ENCODE measurements at regions not wholly inside any gene's neighbourhood (a gene's known extent, or its start where the extent isn't known, plus 50 kb on each side); places are given as distances from the start of the nearest gene placed in this dataset.
A peak's percentile ranks its signal among the peaks of the same experiment; 100 is the strongest.

DNA sequence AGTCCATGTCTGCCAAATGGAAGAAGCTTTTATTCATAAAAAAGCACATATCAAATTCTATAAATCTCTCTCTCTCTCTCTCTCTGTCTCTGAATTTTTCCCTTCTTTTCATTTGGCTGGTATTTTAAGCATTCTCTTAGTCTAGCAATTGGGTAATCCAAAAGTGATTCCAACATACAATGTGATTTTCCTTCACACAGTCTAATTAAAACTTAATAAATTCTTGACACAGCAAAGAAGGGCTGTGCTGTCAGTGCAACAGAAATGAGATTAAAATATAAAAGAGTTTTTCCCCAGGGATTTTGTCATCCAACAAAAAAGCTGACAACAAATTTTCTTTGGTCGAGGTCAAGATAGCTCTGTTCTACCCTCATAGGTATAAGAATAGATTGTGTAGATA is 216.9 kb downstream of the CENPC start:
- Histone ChIP-seq H3K4me3 (ENCODE audit: insufficient read depth, low read length, poor library complexity, severe bottlenecking) (no peak overlapping the region), H3K79me2 (ENCODE audit: insufficient read depth, low read length) (no peaks in the 10 kb centered on the region), H3K9me3 (ENCODE audit: insufficient read depth, low read length) (no peaks in the 10 kb centered on the region), H3K27me3 (ENCODE audit: low read length) (no peaks in the 10 kb centered on the region), H3K9ac (ENCODE audit: low read length) (no peak overlapping the region), H2AFZ (ENCODE audit: low read depth, low read length, severe bottlenecking) (no peak overlapping the region), H3K36me3 (ENCODE audit: low read length) (no peaks in the 10 kb centered on the region), H3K4me2 (ENCODE audit: low read depth, low read length, poor library complexity, severe bottlenecking) (no peak overlapping the region), H3K27ac (ENCODE audit: low read depth, low read length) (no peak overlapping the region), H4K20me1 (ENCODE audit: low read depth, low read length) (no peaks in the 10 kb centered on the region), H3F3A (ENCODE audit: insufficient read depth) (no peaks in the 10 kb centered on the region), H3K9me2 (replicated peaks; ENCODE audit: insufficient read depth, low read length) (no peaks in the 10 kb centered on the region)
- no peak for TF ChIP-seq EZH2phosphoT487 (conservative IDR thresholded peaks at IDR 0.05; ENCODE audit: low read length)
- TF ChIP-seq, protein P1, sequence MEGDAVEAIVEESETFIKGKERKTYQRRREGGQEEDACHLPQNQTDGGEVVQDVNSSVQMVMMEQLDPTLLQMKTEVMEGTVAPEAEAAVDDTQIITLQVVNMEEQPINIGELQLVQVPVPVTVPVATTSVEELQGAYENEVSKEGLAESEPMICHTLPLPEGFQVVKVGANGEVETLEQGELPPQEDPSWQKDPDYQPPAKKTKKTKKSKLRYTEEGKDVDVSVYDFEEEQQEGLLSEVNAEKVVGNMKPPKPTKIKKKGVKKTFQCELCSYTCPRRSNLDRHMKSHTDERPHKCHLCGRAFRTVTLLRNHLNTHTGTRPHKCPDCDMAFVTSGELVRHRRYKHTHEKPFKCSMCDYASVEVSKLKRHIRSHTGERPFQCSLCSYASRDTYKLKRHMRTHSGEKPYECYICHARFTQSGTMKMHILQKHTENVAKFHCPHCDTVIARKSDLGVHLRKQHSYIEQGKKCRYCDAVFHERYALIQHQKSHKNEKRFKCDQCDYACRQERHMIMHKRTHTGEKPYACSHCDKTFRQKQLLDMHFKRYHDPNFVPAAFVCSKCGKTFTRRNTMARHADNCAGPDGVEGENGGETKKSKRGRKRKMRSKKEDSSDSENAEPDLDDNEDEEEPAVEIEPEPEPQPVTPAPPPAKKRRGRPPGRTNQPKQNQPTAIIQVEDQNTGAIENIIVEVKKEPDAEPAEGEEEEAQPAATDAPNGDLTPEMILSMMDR (IDR thresholded peaks at IDR 0.05; ENCODE audit: insufficient read depth, low read length, poor library complexity, severe bottlenecking), result no peak

DNA sequence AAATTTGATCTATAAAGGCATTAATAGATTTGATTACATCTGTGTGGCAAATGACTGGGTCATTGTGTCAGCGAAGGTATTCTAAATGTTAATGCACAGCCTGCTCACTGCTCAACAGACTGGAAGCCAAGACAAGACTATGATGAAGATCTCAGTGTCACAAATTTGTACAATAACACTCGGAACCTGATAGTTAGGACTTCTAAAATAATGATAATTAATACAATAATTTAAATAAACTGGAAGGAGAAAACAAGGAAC is 217.4 kb downstream of the CENPC start:
- H3K27me3 ChIP-seq (ENCODE audit: low read length), result no peaks in the 10 kb centered on the region
- H3K27ac ChIP-seq (ENCODE audit: low read depth, low read length), result no peak overlapping the region
- no peak overlapping the region for H3K4me2 ChIP-seq (ENCODE audit: low read depth, low read length, poor library complexity, severe bottlenecking)
- no peak overlapping the region for H2AFZ ChIP-seq (ENCODE audit: low read depth, low read length, severe bottlenecking)
- no peaks in the 10 kb centered on the region for H3K36me3 ChIP-seq (ENCODE audit: low read length)
- H3K9me3 ChIP-seq (ENCODE audit: insufficient read depth, low read length), result no peaks in the 10 kb centered on the region
- TF ChIP-seq EZH2phosphoT487 (conservative IDR thresholded peaks at IDR 0.05; ENCODE audit: low read length), result no peak
- TF ChIP-seq, protein P1 (IDR thresholded peaks at IDR 0.05; ENCODE audit: insufficient read depth, low read length, poor library complexity, severe bottlenecking), result no peak
- no peaks in the 10 kb centered on the region for H4K20me1 ChIP-seq (ENCODE audit: low read depth, low read length)
- H3K79me2 ChIP-seq (ENCODE audit: insufficient read depth, low read length), result no peaks in the 10 kb centered on the region
- no peak overlapping the region for H3K4me3 ChIP-seq (ENCODE audit: insufficient read depth, low read length, poor library complexity, severe bottlenecking)
- no peaks in the 10 kb centered on the region for H3K9me2 ChIP-seq (replicated peaks; ENCODE audit: insufficient read depth, low read length)
- no peaks in the 10 kb centered on the region for H3F3A ChIP-seq (ENCODE audit: insufficient read depth)
- H3K9ac ChIP-seq (ENCODE audit: low read length), result no peak overlapping the region

DNA sequence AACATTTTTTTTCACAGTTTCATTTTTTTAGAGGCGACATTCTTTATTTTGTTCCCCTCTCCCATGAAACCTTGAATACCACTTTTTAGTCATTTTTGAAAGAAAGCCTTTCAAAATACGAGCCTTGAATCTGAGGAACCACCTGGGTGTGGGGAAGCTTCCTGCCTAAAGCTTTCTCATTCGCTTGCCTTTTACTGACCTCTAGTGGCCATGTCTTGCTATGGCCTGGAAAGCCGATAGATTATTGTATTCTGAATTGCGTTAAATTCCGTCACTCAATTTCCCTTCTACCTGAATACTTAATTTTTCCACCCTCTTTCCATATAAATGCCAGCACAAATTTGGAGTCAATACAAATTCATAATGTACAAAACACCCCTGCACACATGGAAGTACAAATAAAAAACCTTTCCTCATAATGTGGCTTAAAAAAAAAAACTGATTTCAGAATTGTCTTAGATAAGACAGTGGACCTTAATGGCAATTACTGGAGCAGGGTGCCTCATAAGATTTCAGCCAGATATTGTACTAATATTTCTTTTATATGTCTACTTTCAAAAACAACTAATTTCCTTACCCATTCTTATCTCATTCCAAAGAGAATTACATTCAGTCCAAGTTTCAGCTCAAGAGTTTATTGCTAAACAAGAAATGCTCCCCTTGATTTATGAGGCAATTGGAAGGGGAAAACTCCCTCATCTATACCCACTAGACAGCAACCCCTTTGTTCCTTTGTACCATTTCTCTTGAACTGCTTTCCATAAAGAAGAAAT is 217.9 kb downstream of the CENPC start:
- Histone ChIP-seq H3K9ac (ENCODE audit: low read length) (no peak overlapping the region), H3K9me3 (ENCODE audit: insufficient read depth, low read length) (no peaks in the 10 kb centered on the region), H3K27ac (ENCODE audit: low read depth, low read length) (no peak overlapping the region), H3K4me3 (ENCODE audit: insufficient read depth, low read length, poor library complexity, severe bottlenecking) (no peak overlapping the region), H3K36me3 (ENCODE audit: low read length) (no peaks in the 10 kb centered on the region), H3K27me3 (ENCODE audit: low read length) (no peaks in the 10 kb centered on the region), H2AFZ (ENCODE audit: low read depth, low read length, severe bottlenecking) (no peak overlapping the region), H3K4me2 (ENCODE audit: low read depth, low read length, poor library complexity, severe bottlenecking) (no peak overlapping the region), H4K20me1 (ENCODE audit: low read depth, low read length) (no peaks in the 10 kb centered on the region), H3K79me2 (ENCODE audit: insufficient read depth, low read length) (no peaks in the 10 kb centered on the region), H3F3A (ENCODE audit: insufficient read depth) (no peaks in the 10 kb centered on the region), H3K9me2 (replicated peaks; ENCODE audit: insufficient read depth, low read length) (no peaks in the 10 kb centered on the region)
- TF ChIP-seq EZH2phosphoT487 (conservative IDR thresholded peaks at IDR 0.05; ENCODE audit: low read length), result no peak
- TF ChIP-seq, protein P1 (IDR thresholded peaks at IDR 0.05; ENCODE audit: insufficient read depth, low read length, poor library complexity, severe bottlenecking), result peak; percentile 22

Data from SU-DHL-6 (cell line).